NB4 (cell line): ENCODE measurements at regions not wholly inside any gene's neighbourhood (a gene's known extent, or its start where the extent isn't known, plus 50 kb on each side); places are given as distances from the start of the nearest gene placed in this dataset.

Experiments
- DNase-seq: peaks from one replicate; pipeline ENCODE4 v3.0.0; 2010; ENCODE audit warnings: low read depth
- H3K4me3 ChIP-seq: one replicate; pipeline ENCODE4 v1.5.1; 2011; ENCODE audit warnings: mild to moderate bottlenecking, low read depth, low read length, moderate library complexity
- CTCF ChIP-seq: IDR thresholded peaks from one replicate; pipeline ENCODE4 v1.5.1; 2012; ENCODE audit warnings: low read depth, low read length
- MAX ChIP-seq: IDR thresholded peaks from 2 replicates; pipeline ENCODE4 v1.6.1; 2011; ENCODE audit warnings: low read depth, low read length
- MYC ChIP-seq: IDR thresholded peaks from 2 replicates; pipeline ENCODE4 v1.6.1; 2011; ENCODE audit warnings: low read depth, low read length
- POLR2A ChIP-seq: IDR thresholded peaks from 2 replicates; pipeline ENCODE4 v1.6.1; 2011; ENCODE audit warnings: mild to moderate bottlenecking; ENCODE audit not compliant: insufficient read length; ENCODE audit errors: extremely low read depth

DNA sequence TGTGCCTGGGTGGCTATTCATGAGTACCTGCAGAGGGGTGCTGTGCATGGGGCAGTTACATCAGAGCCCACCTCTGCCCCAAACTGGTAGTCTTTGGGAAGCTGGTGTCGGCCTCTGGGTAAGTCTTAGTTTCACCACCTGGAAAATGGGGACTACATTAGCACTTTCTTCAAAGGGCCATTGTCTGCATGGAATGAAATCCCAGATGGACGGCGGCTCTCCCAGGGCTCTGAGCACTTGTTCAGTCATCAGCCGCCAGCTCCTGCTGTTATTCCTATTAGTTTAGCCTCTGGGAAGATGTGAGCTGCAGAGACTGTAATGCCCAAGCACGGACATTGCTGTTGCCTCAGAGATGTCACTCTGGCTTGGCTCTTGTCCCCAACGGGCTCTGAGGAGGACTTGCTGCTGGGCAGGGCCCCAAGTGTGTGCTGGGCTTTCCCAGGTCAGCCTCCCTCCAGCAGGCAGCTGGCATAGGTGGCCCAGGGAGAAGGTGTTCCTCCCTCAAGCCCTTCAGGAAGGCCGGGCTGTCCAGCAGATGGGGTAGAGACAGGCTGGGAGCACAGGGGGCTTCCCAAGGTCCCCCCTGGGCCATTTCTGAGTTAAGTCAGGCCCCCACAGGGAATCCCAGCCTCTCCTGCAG is 268.3 kb downstream of the TFAP2C start:
- no peak overlapping the region for H3K4me3 ChIP-seq
- TF ChIP-seq MYC (no peak), MAX (no peak), CTCF (no peak), POLR2A (no peak)
- DNase-seq, result no peak

DNA sequence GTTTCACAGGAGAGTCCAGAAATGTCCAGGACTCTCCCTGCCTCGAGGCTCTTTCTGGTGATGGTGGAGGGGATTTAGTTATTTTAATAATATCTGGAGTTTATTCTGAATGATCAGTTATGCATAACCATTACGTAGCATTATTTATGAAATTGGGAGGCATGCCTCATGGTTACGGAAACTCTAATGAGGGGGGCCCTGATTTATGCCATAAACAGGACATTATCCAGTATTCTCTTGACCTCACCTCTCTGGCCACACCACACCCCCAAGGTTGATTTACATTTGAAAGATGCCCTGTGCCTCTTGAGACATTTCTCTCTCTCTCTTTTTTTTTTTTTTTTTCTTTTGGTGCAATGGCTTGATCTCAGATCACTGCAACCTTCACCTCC is 268.8 kb downstream of the TFAP2C start:
- DNase-seq, result no peak
- TF ChIP-seq MAX (no peak), CTCF (no peak), MYC (no peak), POLR2A (no peak)

GRCh38 chr20:56899506-56899905 is 270.4 kb downstream of the TFAP2C start:
- H3K4me3 ChIP-seq, result no peak overlapping the region
- no peak for DNase-seq
- TF ChIP-seq CTCF (no peak), POLR2A (no peak)

More for the DNA sequence above, 268.8 kb downstream of the TFAP2C start:
- H3K4me3 ChIP-seq, result no peak overlapping the region

- no peak for DNase-seq
- TF ChIP-seq MYC (no peak), CTCF (no peak), MAX (no peak), POLR2A (no peak)
Measured at GRCh38 chr20:56900252-56900651, 271.1 kb downstream of the TFAP2C start.

GRCh38 chr20:56903421-56903820 is 274.3 kb downstream of the TFAP2C start:
- TF ChIP-seq MYC (no peak), POLR2A (no peak), MAX (no peak), CTCF (no peak)
- H3K4me3 ChIP-seq, result no peak overlapping the region

More at GRCh38 chr20:56900252-56900651, 271.1 kb downstream of the TFAP2C start:
- H3K4me3 ChIP-seq, result no peak overlapping the region

GRCh38 chr20:56903858-56904257 is 274.8 kb downstream of the TFAP2C start:
- DNase-seq, result no peak
- no peak overlapping the region for H3K4me3 ChIP-seq
- no peak for TF ChIP-seq MYC
- TF ChIP-seq POLR2A, result no peak

More at GRCh38 chr20:56903421-56903820, 274.3 kb downstream of the TFAP2C start:
- no peak for DNase-seq
